Body of pancreas (tissue), 4 donors: ENCODE measurements at regions not wholly inside any gene's neighbourhood (a gene's known extent, or its start where the extent isn't known, plus 50 kb on each side); places are given as distances from the start of the nearest gene placed in this dataset.

ENCODE experiments used
- ATAC-seq: fragments of 150-250 bp; one replicate; pipeline ENCODE4 v1.9.1; 2016
- DNase-seq, 4 donors: peaks; one replicate each; pipeline ENCODE4 v3.0.0-alpha.2; 2019
- H3K27ac ChIP-seq, 4 donors: fragments of 200-600 bp; sonication (generic); 1 replicate in 3 of 4; 2 replicates in 1 of 4; pipeline versions ENCODE4 v1.5.1 to v1.6.1; 2016 to 2019; ENCODE audit warnings: mild to moderate bottlenecking in 1 of 4, mixed read lengths in 1 of 4, moderate library complexity in 1 of 4
- H3K27me3 ChIP-seq, 2 donors: fragments of 200-600 bp; sonication (generic); one replicate each; pipeline ENCODE4 v1.6.0; 2016; ENCODE audit warnings: mild to moderate bottlenecking in 1 of 2
- H3K36me3 ChIP-seq, 2 donors: fragments of 200-600 bp; sonication (generic); replicated peaks in 1 of 2; 2 replicates each; pipeline ENCODE4 v1.5.1; 2016; ENCODE audit warnings: low read depth in 2 of 2; ENCODE audit not compliant: insufficient read depth in 1 of 2
- H3K4me1 ChIP-seq: fragments of 200-600 bp; sonication (generic); one replicate; pipeline ENCODE4 v1.6.0; 2016
- H3K4me3 ChIP-seq, 2 donors: fragments of 200-600 bp; sonication (generic); 1 replicate in 1 of 2; 2 replicates in 1 of 2; pipeline ENCODE4 v1.5.1; 2016 to 2019
- H3K9me3 ChIP-seq, 3 donors: fragments of 200-600 bp; sonication (generic); 1 replicate in 2 of 3; 2 replicates in 1 of 3; pipeline ENCODE4 v1.5.1; 2016
- CTCF ChIP-seq, 7 experiments: fragments of 450-650 bp in 4 of 7; fragments of 200-600 bp in 3 of 7; sonication (generic) in 3 of 7; IDR thresholded peaks; one replicate each; pipeline ENCODE4 v1.5.1; 2016 to 2019; ENCODE audit warnings: antibody characterized with exemption in 7 of 7
- POLR2A ChIP-seq, 3 donors: fragments of 450-650 bp; IDR thresholded peaks; one replicate each; pipeline ENCODE4 v1.6.1; 2016; ENCODE audit warnings: antibody characterized with exemption in 3 of 3, mild to moderate bottlenecking in 2 of 3
- WGBS, 2 donors: methylation state at CpG; one replicate each; pipeline ENCODE4 v1.1.5; 2017; 5-methylcytosine and 5-hydroxymethylcytosine counted together
- intact Hi-C: fragments of 100-400 bp; cut with DNase I; formaldehyde crosslinking; loops from one replicate; pipeline ENCODE4 v1.15.1; 2023

GRCh38 chr13:42728507-42729180 lies 52.7 kb upstream of the FAM216B start:
- H3K4me1 ChIP-seq: peaks cover 13% of the 10 kb centered on the region
- no peak overlapping the region for H3K27ac ChIP-seq
- no peaks in the 10 kb centered on the region for H3K9me3 ChIP-seq
- WGBS, 2 donors: 70 to 76% methylated on average over 8 of the region's 8 CpGs
- H3K36me3 ChIP-seq: no peaks in the 10 kb centered on the region
- no peak for DNase-seq
- intact Hi-C loops: no loop called here
- no peak overlapping the region for H3K4me3 ChIP-seq
- H3K27me3 ChIP-seq: no peaks in the 10 kb centered on the region
- no peak for ATAC-seq
- TF ChIP-seq POLR2A (IDR thresholded peaks at IDR 0.05) (no peak), CTCF (IDR thresholded peaks at IDR 0.05) (no peak)

GRCh38 chr13:42729857-42730402 lies 51.5 kb upstream of the FAM216B start:
- intact Hi-C loops: no loop called here
- peaks cover 13% of the 10 kb centered on the region for H3K4me1 ChIP-seq
- H3K27ac ChIP-seq: peak overlapping the region in 2 of 4 donors; percentile 20 to 57
- H3K9me3 ChIP-seq: no peaks in the 10 kb centered on the region
- 15 to 59% methylated on average over 1 of the region's 1 CpG for WGBS, 2 donors
- no peaks in the 10 kb centered on the region for H3K36me3 ChIP-seq
- no peak overlapping the region for H3K4me3 ChIP-seq
- ATAC-seq (peak; percentile 53), DNase-seq (peak in 1 of 4 donors; percentile 13)
- TF ChIP-seq POLR2A (IDR thresholded peaks at IDR 0.05): no peak
- H3K27me3 ChIP-seq: no peaks in the 10 kb centered on the region
